Thyroid gland (tissue), 4 donors: ENCODE measurements at regions not wholly inside any gene's neighbourhood (a gene's known extent, or its start where the extent isn't known, plus 50 kb on each side); places are given as distances from the start of the nearest gene placed in this dataset.
A peak's percentile ranks its signal among the peaks of the same experiment; 100 is the strongest.

ENCODE experiments used
- DNase-seq, 2 donors: peaks; one replicate each; pipeline ENCODE4 v3.0.0-alpha.2; 2019
- H3K27ac ChIP-seq, 3 donors: fragments of 200-600 bp; sonication (generic); 1 replicate in 2 of 3; 2 replicates in 1 of 3; pipeline ENCODE4 v1.5.1; 2016 to 2019; ENCODE audit warnings: mild to moderate bottlenecking in 1 of 3, moderate library complexity in 1 of 3
- H3K27me3 ChIP-seq: fragments of 200-600 bp; sonication (generic); one replicate; pipeline ENCODE4 v1.5.1; 2019
- H3K36me3 ChIP-seq, 2 donors: fragments of 200-600 bp; sonication (generic); one replicate each; pipeline ENCODE4 v1.5.1; 2016 to 2019
- H3K4me1 ChIP-seq, 2 donors: fragments of 200-600 bp; sonication (generic); one replicate each; pipeline ENCODE4 v1.5.1; 2017 to 2019
- H3K4me3 ChIP-seq, 3 donors: fragments of 200-600 bp; sonication (generic); replicated peaks in 1 of 3; 1 replicate in 2 of 3; 2 replicates in 1 of 3; pipeline ENCODE4 v1.5.1; 2016; ENCODE audit warnings: mild to moderate bottlenecking in 1 of 3
- H3K9me3 ChIP-seq: fragments of 200-600 bp; sonication (generic); one replicate; pipeline ENCODE4 v1.5.1; 2017
- CTCF ChIP-seq, 6 experiments: fragments of 200-600 bp in 3 of 6; fragments of 450-650 bp in 3 of 6; sonication (generic) in 3 of 6; IDR thresholded peaks; one replicate each; pipeline ENCODE4 v1.5.1; 2016 to 2019; ENCODE audit warnings: antibody characterized with exemption in 6 of 6, mild to moderate bottlenecking in 2 of 6, inconsistent platforms in 1 of 6, moderate library complexity in 1 of 6
- POLR2A ChIP-seq, 2 donors: fragments of 450-650 bp; IDR thresholded peaks; one replicate each; pipeline ENCODE4 v1.6.1; 2017; ENCODE audit warnings: antibody characterized with exemption in 2 of 2, mild to moderate bottlenecking in 2 of 2, moderate library complexity in 1 of 2
- WGBS, 2 donors: methylation state at CpG; one replicate each; pipeline ENCODE4 v1.1.5; 2017; 5-methylcytosine and 5-hydroxymethylcytosine counted together
- intact Hi-C: fragments of 100-400 bp; cut with DNase I; formaldehyde crosslinking; loops from one replicate; pipeline ENCODE4 v1.15.1; 2023

- Histone ChIP-seq H3K4me1 (no peaks in the 10 kb centered on the region), H3K36me3 (no peaks in the 10 kb centered on the region), H3K27ac (no peak overlapping the region), H3K9me3 (no peaks in the 10 kb centered on the region), H3K27me3 (no peaks in the 10 kb centered on the region), H3K4me3 (no peak overlapping the region)
- no peak for TF ChIP-seq POLR2A (IDR thresholded peaks at IDR 0.05)
- no peak for DNase-seq
- intact Hi-C loops: no loop called here
These were observed 472.6 kb downstream of the XPNPEP1 start for GRCh38 chr10:109450702-109451101.

GRCh38 chr10:109433434-109433833 lies 489.9 kb downstream of the XPNPEP1 start:
- no peak overlapping the region for H3K4me3 ChIP-seq
- no peak overlapping the region for H3K27ac ChIP-seq
- H3K9me3 ChIP-seq: no peaks in the 10 kb centered on the region
- no peaks in the 10 kb centered on the region for H3K36me3 ChIP-seq
- TF ChIP-seq POLR2A (IDR thresholded peaks at IDR 0.05) (no peak), CTCF (IDR thresholded peaks at IDR 0.05) (no peak)
- intact Hi-C loops: no loop called here
- peaks cover 0 to 4% of the 10 kb centered on the region in 2 donors for H3K4me1 ChIP-seq
- DNase-seq: no peak
- H3K27me3 ChIP-seq: no peaks in the 10 kb centered on the region

GRCh38 chr10:109432281-109432680 lies 491.0 kb downstream of the XPNPEP1 start:
- TF ChIP-seq CTCF (IDR thresholded peaks at IDR 0.05) (no peak), POLR2A (IDR thresholded peaks at IDR 0.05) (no peak)
- no peak overlapping the region for H3K4me3 ChIP-seq
- no peak for DNase-seq
- H3K27ac ChIP-seq: no peak overlapping the region
- peaks cover 0 to 4% of the 10 kb centered on the region in 2 donors for H3K4me1 ChIP-seq
- H3K36me3 ChIP-seq: no peaks in the 10 kb centered on the region
- H3K9me3 ChIP-seq: no peaks in the 10 kb centered on the region
- WGBS, 2 donors: 87 to 88% methylated on average over 2 of the region's 2 CpGs
- intact Hi-C loops: no loop called here
- no peaks in the 10 kb centered on the region for H3K27me3 ChIP-seq

- H3K4me3 ChIP-seq: no peak overlapping the region
- TF ChIP-seq CTCF (IDR thresholded peaks at IDR 0.05) (no peak), POLR2A (IDR thresholded peaks at IDR 0.05) (no peak)
- DNase-seq: no peak
- H3K9me3 ChIP-seq: no peaks in the 10 kb centered on the region
- intact Hi-C loops: no loop called here
- peak overlapping the region in 1 of 3 donors; percentile 37 for H3K27ac ChIP-seq
- no peaks in the 10 kb centered on the region for H3K27me3 ChIP-seq
- no peaks in the 10 kb centered on the region for H3K36me3 ChIP-seq
- H3K4me1 ChIP-seq: peaks cover 0 to 4% of the 10 kb centered on the region in 2 donors
- WGBS, 2 donors: 46 to 47% methylated on average over 2 of the region's 2 CpGs
These were observed 492.5 kb downstream of the XPNPEP1 start for GRCh38 chr10:109430799-109431198.

GRCh38 chr10:109430043-109430760 lies 493.1 kb downstream of the XPNPEP1 start:
- 50 to 52% methylated on average over 6 of the region's 6 CpGs for WGBS, 2 donors
- H3K9me3 ChIP-seq: no peaks in the 10 kb centered on the region
- H3K4me1 ChIP-seq: peaks cover 0 to 4% of the 10 kb centered on the region in 2 donors
- H3K36me3 ChIP-seq: no peaks in the 10 kb centered on the region
- no peaks in the 10 kb centered on the region for H3K27me3 ChIP-seq
- intact Hi-C loops: no loop called here
- H3K27ac ChIP-seq: peak overlapping the region in 1 of 3 donors; percentile 37
- no peak for TF ChIP-seq CTCF (IDR thresholded peaks at IDR 0.05)
- no peak for TF ChIP-seq POLR2A (IDR thresholded peaks at IDR 0.05)
- no peak overlapping the region for H3K4me3 ChIP-seq
- peak; percentile 23 to 49 for DNase-seq
